HG02884 (cell line): ENCODE measurements at regions not wholly inside any gene's neighbourhood (a gene's known extent, or its start where the extent isn't known, plus 50 kb on each side); places are given as distances from the start of the nearest gene placed in this dataset.

ENCODE experiments used
- ATAC-seq: cut with Tn5 transposase; IDR thresholded peaks from one replicate; pipeline ENCODE4 v1.9.1; 2021; ENCODE audit warnings: mild to moderate bottlenecking, moderate library complexity; ENCODE audit not compliant: unreplicated experiment

- no peak for ATAC-seq
Measured at GRCh38 chr11:45089251-45089650, 57.2 kb upstream of the PRDM11 start.

GRCh38 chr11:45089676-45090499 is 56.6 kb upstream of the PRDM11 start:
- ATAC-seq, result no peak

- ATAC-seq, result no peak
Measured at GRCh38 chr11:45090607-45091006, 55.8 kb upstream of the PRDM11 start.

GRCh38 chr11:45091563-45092403 is 54.7 kb upstream of the PRDM11 start:
- no peak for ATAC-seq

- ATAC-seq, result no peak
Measured at GRCh38 chr11:45092404-45092785, 54.0 kb upstream of the PRDM11 start.

GRCh38 chr11:45092901-45093760 is 53.3 kb upstream of the PRDM11 start:
- ATAC-seq, result no peak

GRCh38 chr11:45093761-45094455 is 52.5 kb upstream of the PRDM11 start:
- no peak for ATAC-seq

GRCh38 chr11:45094958-45095690 is 51.3 kb upstream of the PRDM11 start:
- ATAC-seq, result no peak

GRCh38 chr11:45095691-45096010 is 50.8 kb upstream of the PRDM11 start:
- no peak for ATAC-seq

GRCh38 chr11:45096636-45097035 is 49.8 kb upstream of the PRDM11 start:
- ATAC-seq, result no peak
